AG10803 (cell line): ENCODE measurements at regions not wholly inside any gene's neighbourhood (a gene's known extent, or its start where the extent isn't known, plus 50 kb on each side); places are given as distances from the start of the nearest gene placed in this dataset.

ENCODE experiments used
- DNase-seq: peaks from one replicate; pipeline ENCODE4 v3.0.0; 2010; ENCODE audit warnings: low read depth
- H3K4me3 ChIP-seq: 2 replicates; pipeline ENCODE4 v1.5.1; 2011; ENCODE audit warnings: mild to moderate bottlenecking, low read length, control low read depth
- CTCF ChIP-seq: conservative IDR thresholded peaks from 2 replicates; pipeline ENCODE4 v1.5.1; 2011; ENCODE audit warnings: mild to moderate bottlenecking, low read length, control low read depth, inconsistent platforms

GRCh38 chr5:58403822-58404433, 56.0 kb downstream of the PLK2 start:
- no peak for DNase-seq
- no peak for TF ChIP-seq CTCF

GRCh38 chr5:58401701-58402100, 58.2 kb downstream of the PLK2 start:
- no peak overlapping the region for H3K4me3 ChIP-seq
- TF ChIP-seq CTCF, result no peak
- DNase-seq, result no peak

More at GRCh38 chr5:58403822-58404433, 56.0 kb downstream of the PLK2 start:
- no peak overlapping the region for H3K4me3 ChIP-seq

GRCh38 chr5:58400737-58401136, 59.1 kb downstream of the PLK2 start:
- no peak for DNase-seq
- no peak overlapping the region for H3K4me3 ChIP-seq
- no peak for TF ChIP-seq CTCF

GRCh38 chr5:58399951-58400350, 59.9 kb downstream of the PLK2 start:
- no peak for DNase-seq
- TF ChIP-seq CTCF, result no peak
- H3K4me3 ChIP-seq, result no peak overlapping the region

GRCh38 chr5:58394339-58394738, 65.5 kb downstream of the PLK2 start:
- no peak for DNase-seq

GRCh38 chr5:58393716-58394115, 66.2 kb downstream of the PLK2 start:
- no peak overlapping the region for H3K4me3 ChIP-seq
- DNase-seq, result no peak
- TF ChIP-seq CTCF, result no peak

More at GRCh38 chr5:58394339-58394738, 65.5 kb downstream of the PLK2 start:
- no peak for TF ChIP-seq CTCF
- no peak overlapping the region for H3K4me3 ChIP-seq

GRCh38 chr5:58392496-58392895, 67.4 kb downstream of the PLK2 start:
- no peak for DNase-seq

More at GRCh38 chr5:58392496-58392895, 67.4 kb downstream of the PLK2 start:
- no peak for TF ChIP-seq CTCF
- no peak overlapping the region for H3K4me3 ChIP-seq
